ENCODE measurements at regions not wholly inside any gene's neighbourhood (a gene's known extent, or its start where the extent isn't known, plus 50 kb on each side); places are given as distances from the start of the nearest gene placed in this dataset.
A peak's percentile ranks its signal among the peaks of the same experiment; 100 is the strongest.

DNA sequence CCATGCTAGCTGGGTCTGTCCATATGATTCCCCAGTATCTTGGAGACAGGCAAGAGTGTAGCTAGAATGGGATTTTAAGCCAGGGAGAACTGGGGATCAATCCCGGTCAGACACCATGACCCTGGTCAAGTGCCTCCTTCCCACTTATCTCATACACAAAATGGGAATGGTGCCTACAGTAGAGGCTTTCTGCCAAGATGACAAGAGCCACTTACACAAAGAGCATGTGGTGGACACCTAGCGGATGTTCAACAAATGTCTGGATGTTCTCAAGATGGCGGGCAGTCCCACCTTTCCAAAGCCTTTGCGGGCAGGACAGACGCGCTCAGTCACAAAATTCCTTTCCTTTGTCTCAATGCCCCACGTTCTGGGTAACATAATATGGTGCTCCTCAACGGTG is 57.3 kb downstream of the MAF start:
- H3K27ac ChIP-seq (ENCODE audit: low read depth in 1 of 2, low read length in 1 of 2): no peak overlapping the region
- no peaks in the 10 kb centered on the region for H3K36me3 ChIP-seq (ENCODE audit: control insufficient read depth in 4 of 4, insufficient read depth in 4 of 4, low read length in 4 of 4)
- H3K9me3 ChIP-seq (ENCODE audit: control insufficient read depth in 4 of 4, insufficient read depth in 3 of 4, low read length in 3 of 4): peaks cover 0 to 2% (median 0%) of the 10 kb centered on the region in 4 donors
- H3K4me1 ChIP-seq (ENCODE audit: control insufficient read depth in 5 of 5, insufficient read depth in 5 of 5, low read length in 5 of 5): no peaks in the 10 kb centered on the region
- no peak overlapping the region for H3K4me3 ChIP-seq
- WGBS, 2 donors: 94 to 95% methylated on average over 8 of the region's 8 CpGs
- TF ChIP-seq, protein P1, sequence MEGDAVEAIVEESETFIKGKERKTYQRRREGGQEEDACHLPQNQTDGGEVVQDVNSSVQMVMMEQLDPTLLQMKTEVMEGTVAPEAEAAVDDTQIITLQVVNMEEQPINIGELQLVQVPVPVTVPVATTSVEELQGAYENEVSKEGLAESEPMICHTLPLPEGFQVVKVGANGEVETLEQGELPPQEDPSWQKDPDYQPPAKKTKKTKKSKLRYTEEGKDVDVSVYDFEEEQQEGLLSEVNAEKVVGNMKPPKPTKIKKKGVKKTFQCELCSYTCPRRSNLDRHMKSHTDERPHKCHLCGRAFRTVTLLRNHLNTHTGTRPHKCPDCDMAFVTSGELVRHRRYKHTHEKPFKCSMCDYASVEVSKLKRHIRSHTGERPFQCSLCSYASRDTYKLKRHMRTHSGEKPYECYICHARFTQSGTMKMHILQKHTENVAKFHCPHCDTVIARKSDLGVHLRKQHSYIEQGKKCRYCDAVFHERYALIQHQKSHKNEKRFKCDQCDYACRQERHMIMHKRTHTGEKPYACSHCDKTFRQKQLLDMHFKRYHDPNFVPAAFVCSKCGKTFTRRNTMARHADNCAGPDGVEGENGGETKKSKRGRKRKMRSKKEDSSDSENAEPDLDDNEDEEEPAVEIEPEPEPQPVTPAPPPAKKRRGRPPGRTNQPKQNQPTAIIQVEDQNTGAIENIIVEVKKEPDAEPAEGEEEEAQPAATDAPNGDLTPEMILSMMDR (IDR thresholded peaks at IDR 0.05; ENCODE audit: control extremely low read depth, extremely low read depth): no peak
- H3K9ac ChIP-seq (ENCODE audit: insufficient read depth in 1 of 2, low read length in 2 of 2): no peak overlapping the region
- ATAC-seq (ENCODE audit: insufficient read depth, low FRiP score): no peak
- no peaks in the 10 kb centered on the region for H3K27me3 ChIP-seq (ENCODE audit: control insufficient read depth in 3 of 3, insufficient read depth in 3 of 3, low read length in 2 of 3)
- no peak for DNase-seq

DNA sequence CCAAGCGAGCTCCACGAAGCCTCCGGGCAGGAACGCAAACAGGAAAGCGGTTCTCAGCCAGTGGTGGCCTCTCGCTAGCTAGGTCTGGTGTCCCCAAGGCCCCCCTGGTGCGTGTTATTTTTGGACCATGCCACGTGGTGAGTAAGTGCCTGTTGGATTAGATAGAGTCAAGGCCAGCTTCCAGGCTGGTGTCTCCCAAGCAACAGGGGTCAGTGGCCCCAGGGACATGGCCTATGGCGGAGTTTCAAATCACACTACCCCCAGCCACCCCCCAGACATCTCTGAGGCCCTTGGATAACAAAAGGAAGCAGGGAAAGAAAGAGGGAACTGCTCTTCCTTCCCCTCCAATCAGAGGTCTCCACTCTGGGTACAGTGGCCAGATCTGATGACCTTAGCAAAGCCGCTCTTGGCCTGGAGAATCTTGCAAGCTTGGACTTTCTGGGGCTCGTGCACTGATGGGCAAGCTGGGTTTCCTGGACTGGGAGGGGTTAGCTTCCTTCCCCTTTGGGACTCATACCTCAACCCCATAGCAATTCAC is 58.2 kb downstream of the MAF start:
- 39 to 49% methylated on average over 11 of the region's 11 CpGs for WGBS, 2 donors
- Histone ChIP-seq H3K9me3 (ENCODE audit: control insufficient read depth in 4 of 4, insufficient read depth in 3 of 4, low read length in 3 of 4) (peaks cover 0 to 2% (median 0%) of the 10 kb centered on the region in 4 donors), H3K36me3 (ENCODE audit: control insufficient read depth in 4 of 4, insufficient read depth in 4 of 4, low read length in 4 of 4) (no peaks in the 10 kb centered on the region), H3K4me3 (no peak overlapping the region), H3K27me3 (ENCODE audit: control insufficient read depth in 3 of 3, insufficient read depth in 3 of 3, low read length in 2 of 3) (no peaks in the 10 kb centered on the region), H3K4me1 (ENCODE audit: control insufficient read depth in 5 of 5, insufficient read depth in 5 of 5, low read length in 5 of 5) (no peaks in the 10 kb centered on the region), H3K27ac (ENCODE audit: low read depth in 1 of 2, low read length in 1 of 2) (no peak overlapping the region), H3K9ac (ENCODE audit: insufficient read depth in 1 of 2, low read length in 2 of 2) (no peak overlapping the region)
- DNase-seq (peak in 2 of 3 donors; percentile 6 to 12), ATAC-seq (ENCODE audit: insufficient read depth, low FRiP score) (peak; percentile 58)
- TF ChIP-seq, protein P1 (IDR thresholded peaks at IDR 0.05; ENCODE audit: control extremely low read depth, extremely low read depth): no peak

DNA sequence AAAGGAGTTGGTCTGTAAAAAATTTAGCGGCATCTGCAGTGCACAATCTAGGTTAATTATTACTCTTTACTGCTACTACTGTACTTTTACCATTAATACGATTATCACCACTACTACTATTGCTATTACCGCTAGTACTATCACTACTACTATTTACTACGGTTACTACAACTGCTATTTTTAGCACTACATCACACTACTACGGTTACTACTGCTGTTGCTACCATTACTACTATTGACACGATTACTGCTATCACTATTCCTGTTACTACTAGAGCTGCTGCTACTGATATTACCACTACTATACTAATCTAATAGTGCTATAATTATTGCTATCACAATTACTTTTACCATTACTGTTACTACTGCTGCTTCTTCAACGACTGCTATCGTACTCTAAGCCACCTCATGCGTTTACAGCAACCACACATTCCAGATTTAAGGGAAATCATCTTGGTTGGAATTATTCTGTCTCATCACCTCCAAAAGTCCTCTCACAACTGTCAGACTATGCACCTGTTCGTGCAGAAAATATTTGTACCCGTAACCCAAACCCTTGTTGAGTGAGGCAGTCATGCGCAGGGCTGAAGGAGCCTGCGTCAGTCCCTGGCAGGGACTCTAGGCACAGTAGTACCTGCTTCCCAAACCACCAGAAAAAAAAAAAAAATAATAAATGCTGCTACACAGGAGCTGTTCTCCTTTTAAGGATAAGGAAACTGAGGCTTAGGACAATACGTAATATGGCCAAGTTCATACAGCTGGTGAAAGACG is 59.5 kb downstream of the MAF start:
- Histone ChIP-seq H3K27ac (ENCODE audit: low read depth in 1 of 2, low read length in 1 of 2) (no peak overlapping the region), H3K4me1 (ENCODE audit: control insufficient read depth in 5 of 5, insufficient read depth in 5 of 5, low read length in 5 of 5) (no peaks in the 10 kb centered on the region), H3K27me3 (ENCODE audit: control insufficient read depth in 3 of 3, insufficient read depth in 3 of 3, low read length in 2 of 3) (no peaks in the 10 kb centered on the region), H3K36me3 (ENCODE audit: control insufficient read depth in 4 of 4, insufficient read depth in 4 of 4, low read length in 4 of 4) (no peaks in the 10 kb centered on the region), H3K9ac (ENCODE audit: insufficient read depth in 1 of 2, low read length in 2 of 2) (no peak overlapping the region), H3K4me3 (no peak overlapping the region), H3K9me3 (ENCODE audit: control insufficient read depth in 4 of 4, insufficient read depth in 3 of 4, low read length in 3 of 4) (no peaks in the 10 kb centered on the region)
- TF ChIP-seq, protein P1 (IDR thresholded peaks at IDR 0.05; ENCODE audit: control extremely low read depth, extremely low read depth): no peak
- ATAC-seq (ENCODE audit: insufficient read depth, low FRiP score) (no peak), DNase-seq (no peak)
- WGBS, 2 donors: 94 to 95% methylated on average over 15 of the region's 15 CpGs

Data from lung (tissue), 11 donors.